ENCODE measurements at regions not wholly inside any gene's neighbourhood (a gene's known extent, or its start where the extent isn't known, plus 50 kb on each side); places are given as distances from the start of the nearest gene placed in this dataset.

GRCh38 chr9:90064248-90064647, 459.4 kb downstream of the GADD45G start:
- TF ChIP-seq USF1 (IDR thresholded peaks at IDR 0.05): no peak
- TF ChIP-seq TCF12 (IDR thresholded peaks at IDR 0.05; ENCODE audit: low read depth): no peak
- no peak for TF ChIP-seq FOXM1 (IDR thresholded peaks at IDR 0.05; ENCODE audit: borderline replicate concordance, low read depth)
- no peak for TF ChIP-seq EGR1 (IDR thresholded peaks at IDR 0.05)
- TF ChIP-seq TEAD4 (IDR thresholded peaks at IDR 0.05): no peak
- no peak for TF ChIP-seq RAD21 (IDR thresholded peaks at IDR 0.05; ENCODE audit: low read depth)
